ENCODE measurements at regions not wholly inside any gene's neighbourhood (a gene's known extent, or its start where the extent isn't known, plus 50 kb on each side); places are given as distances from the start of the nearest gene placed in this dataset.

DNA sequence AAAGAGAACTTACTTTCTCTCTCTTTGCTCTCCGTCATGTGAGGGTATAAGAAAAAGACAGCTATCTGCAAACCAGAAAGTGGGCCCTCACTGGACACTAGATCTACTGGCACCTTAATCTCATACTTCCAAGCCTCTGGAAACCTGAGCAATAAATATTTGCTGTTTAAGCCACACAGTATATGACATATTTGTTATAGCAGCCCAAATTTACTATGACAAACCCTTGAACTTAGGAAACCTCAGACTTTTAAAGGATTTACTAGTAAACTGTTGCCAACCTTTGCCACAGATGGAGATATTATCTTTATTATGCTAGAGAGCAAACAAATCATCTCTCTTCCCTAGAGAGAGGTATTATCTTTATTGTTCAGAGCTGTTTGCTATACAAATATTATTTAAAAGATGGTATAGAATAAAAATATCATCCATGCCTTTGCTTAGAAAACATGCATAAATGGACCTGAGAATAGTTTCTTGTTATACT lies 1446.1 kb downstream of the SLITRK1 start:
- TF ChIP-seq, protein P1, sequence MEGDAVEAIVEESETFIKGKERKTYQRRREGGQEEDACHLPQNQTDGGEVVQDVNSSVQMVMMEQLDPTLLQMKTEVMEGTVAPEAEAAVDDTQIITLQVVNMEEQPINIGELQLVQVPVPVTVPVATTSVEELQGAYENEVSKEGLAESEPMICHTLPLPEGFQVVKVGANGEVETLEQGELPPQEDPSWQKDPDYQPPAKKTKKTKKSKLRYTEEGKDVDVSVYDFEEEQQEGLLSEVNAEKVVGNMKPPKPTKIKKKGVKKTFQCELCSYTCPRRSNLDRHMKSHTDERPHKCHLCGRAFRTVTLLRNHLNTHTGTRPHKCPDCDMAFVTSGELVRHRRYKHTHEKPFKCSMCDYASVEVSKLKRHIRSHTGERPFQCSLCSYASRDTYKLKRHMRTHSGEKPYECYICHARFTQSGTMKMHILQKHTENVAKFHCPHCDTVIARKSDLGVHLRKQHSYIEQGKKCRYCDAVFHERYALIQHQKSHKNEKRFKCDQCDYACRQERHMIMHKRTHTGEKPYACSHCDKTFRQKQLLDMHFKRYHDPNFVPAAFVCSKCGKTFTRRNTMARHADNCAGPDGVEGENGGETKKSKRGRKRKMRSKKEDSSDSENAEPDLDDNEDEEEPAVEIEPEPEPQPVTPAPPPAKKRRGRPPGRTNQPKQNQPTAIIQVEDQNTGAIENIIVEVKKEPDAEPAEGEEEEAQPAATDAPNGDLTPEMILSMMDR (IDR thresholded peaks at IDR 0.05), result no peak
- no peak for TF ChIP-seq POLR2A (IDR thresholded peaks at IDR 0.05)
